ENCODE measurements at regions not wholly inside any gene's neighbourhood (a gene's known extent, or its start where the extent isn't known, plus 50 kb on each side); places are given as distances from the start of the nearest gene placed in this dataset.

DNA sequence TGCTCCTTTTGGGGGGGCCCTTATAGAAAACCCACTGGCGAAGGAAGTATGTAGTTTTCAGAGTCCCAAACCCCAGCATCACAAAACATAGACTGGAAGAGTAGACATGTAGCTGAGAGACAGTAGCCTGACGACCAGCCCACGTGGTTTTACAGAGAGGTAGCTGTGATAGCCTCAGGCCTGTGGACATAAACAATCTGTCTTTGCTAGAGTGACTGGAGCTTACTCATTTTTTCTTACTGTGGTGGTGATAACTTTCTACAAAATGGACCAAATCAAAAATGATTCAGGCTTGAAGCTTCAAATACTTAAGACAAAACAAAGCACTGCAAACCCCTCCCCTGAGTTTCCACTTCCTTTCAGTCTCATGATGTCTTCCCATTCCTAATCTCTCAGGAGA is 497.0 kb downstream of the RWDD3 start:
- TF ChIP-seq ZFX (IDR thresholded peaks at IDR 0.05; ENCODE audit: borderline replicate concordance) = no peak
- TF ChIP-seq, protein P1, sequence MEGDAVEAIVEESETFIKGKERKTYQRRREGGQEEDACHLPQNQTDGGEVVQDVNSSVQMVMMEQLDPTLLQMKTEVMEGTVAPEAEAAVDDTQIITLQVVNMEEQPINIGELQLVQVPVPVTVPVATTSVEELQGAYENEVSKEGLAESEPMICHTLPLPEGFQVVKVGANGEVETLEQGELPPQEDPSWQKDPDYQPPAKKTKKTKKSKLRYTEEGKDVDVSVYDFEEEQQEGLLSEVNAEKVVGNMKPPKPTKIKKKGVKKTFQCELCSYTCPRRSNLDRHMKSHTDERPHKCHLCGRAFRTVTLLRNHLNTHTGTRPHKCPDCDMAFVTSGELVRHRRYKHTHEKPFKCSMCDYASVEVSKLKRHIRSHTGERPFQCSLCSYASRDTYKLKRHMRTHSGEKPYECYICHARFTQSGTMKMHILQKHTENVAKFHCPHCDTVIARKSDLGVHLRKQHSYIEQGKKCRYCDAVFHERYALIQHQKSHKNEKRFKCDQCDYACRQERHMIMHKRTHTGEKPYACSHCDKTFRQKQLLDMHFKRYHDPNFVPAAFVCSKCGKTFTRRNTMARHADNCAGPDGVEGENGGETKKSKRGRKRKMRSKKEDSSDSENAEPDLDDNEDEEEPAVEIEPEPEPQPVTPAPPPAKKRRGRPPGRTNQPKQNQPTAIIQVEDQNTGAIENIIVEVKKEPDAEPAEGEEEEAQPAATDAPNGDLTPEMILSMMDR (IDR thresholded peaks at IDR 0.05) = no peak
- H3K27ac ChIP-seq = no peak overlapping the region

DNA sequence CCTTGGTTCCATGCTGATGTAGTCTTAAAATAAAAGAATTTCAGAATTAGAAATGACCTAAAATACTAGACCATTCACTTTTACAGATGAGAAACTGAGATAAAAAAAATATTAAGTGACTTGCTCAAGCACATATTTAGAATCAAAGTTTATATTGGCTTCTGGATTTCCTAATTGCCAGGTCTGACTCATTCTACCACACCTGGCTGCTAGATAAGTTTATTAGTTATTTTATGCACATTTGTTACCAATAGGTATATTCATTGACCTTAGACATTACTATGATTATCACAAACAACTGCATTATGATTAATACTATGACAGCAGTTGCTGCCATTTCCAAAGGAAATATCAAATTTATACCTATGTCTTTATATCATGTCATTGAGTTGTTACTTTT is 497.5 kb downstream of the RWDD3 start:
- H3K27ac ChIP-seq = no peak overlapping the region
- TF ChIP-seq, protein P1 (IDR thresholded peaks at IDR 0.05) = no peak
- TF ChIP-seq ZFX (IDR thresholded peaks at IDR 0.05; ENCODE audit: borderline replicate concordance) = no peak

DNA sequence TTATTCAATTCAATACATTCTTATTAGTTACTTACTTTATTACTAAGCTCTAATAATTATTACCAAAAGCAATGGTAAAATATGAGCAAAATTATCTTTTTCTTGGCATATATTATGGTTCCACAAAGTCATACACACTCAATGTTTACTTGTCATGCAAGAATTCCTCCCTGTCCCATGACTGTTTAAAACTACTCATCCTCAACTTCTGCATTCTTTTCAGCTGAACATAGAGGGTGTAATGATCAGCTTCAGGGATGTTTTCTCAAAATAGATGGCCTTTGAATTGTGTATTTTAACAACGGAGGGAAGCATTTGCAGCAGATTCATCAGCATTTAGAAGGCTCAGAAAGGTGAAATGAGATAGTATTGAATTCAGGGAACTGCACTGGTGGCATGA is 499.0 kb downstream of the RWDD3 start:
- no peak for TF ChIP-seq ZFX (IDR thresholded peaks at IDR 0.05; ENCODE audit: borderline replicate concordance)
- TF ChIP-seq, protein P1 (IDR thresholded peaks at IDR 0.05) = no peak
- no peak overlapping the region for H3K27ac ChIP-seq

DNA sequence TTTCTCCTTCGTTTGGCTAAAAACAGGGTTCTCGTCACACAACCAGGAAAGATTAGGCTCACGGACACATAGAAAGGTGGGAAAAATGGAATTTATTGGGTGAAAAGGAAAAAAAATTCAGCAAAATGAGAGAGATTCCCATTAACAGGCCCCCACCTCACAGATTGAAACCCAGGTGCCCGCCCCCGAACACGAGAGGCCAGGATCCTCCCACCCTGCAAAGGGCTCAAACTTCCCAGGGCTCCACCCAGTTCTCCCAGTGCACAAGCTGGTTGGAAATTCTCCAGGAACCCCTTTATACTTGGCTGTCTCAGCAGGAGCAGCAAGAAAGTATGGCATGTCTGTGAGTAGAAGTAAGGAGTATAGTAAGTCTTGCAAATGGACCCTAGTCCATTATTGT is 499.7 kb downstream of the RWDD3 start:
- no peak overlapping the region for H3K27ac ChIP-seq
- TF ChIP-seq ZFX (IDR thresholded peaks at IDR 0.05; ENCODE audit: borderline replicate concordance) = no peak
- TF ChIP-seq, protein P1 (IDR thresholded peaks at IDR 0.05) = no peak

DNA sequence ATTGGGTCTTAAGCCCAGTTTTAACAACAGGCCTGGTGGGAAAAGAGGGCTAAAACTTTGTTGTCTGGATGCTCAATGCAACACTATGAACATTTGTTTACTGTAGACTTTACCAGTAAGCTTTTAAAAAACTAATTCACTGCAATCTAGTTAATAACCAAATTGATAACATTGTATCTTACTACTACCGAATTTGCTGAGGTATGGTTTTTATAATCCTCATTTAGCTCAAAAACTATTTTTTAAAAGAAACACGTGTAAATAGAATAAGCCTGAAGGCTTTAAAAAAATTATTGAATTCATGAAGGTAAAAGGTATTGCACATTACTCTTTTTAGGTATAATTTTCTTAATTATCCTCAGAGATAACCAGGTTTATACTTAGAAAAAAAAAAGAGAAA is 500.6 kb downstream of the RWDD3 start:
- no peak overlapping the region for H3K27ac ChIP-seq
- TF ChIP-seq ZFX (IDR thresholded peaks at IDR 0.05; ENCODE audit: borderline replicate concordance) = no peak
- TF ChIP-seq, protein P1 (IDR thresholded peaks at IDR 0.05) = no peak

DNA sequence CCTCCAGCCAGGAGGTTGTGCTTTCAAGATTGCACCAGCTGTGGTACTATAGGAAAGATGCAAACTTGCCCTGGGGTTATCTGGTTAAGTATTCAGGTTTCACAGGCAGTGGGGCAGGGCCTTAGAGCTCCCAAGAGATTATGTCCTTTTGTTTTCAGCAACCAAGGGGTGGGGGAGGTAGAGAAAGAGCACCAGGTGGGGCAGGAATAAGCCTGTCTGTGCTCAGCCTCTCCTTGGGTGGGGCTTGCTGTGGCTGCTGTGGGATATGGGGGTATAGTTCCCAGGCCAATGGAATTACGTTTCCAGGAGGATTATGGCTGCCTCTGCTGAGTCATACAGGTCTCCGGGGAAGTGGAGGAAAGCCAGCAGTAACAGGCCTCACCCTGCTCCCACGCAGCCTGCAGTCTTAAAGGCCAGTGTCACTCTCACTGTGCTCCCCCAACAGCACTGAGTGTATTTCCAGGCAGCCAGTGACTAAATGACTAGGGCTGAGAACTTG is 508.6 kb downstream of the RWDD3 start:
- no peak for TF ChIP-seq ZFX (IDR thresholded peaks at IDR 0.05; ENCODE audit: borderline replicate concordance)
- TF ChIP-seq, protein P1 (IDR thresholded peaks at IDR 0.05) = no peak
- H3K27ac ChIP-seq = no peak overlapping the region

DNA sequence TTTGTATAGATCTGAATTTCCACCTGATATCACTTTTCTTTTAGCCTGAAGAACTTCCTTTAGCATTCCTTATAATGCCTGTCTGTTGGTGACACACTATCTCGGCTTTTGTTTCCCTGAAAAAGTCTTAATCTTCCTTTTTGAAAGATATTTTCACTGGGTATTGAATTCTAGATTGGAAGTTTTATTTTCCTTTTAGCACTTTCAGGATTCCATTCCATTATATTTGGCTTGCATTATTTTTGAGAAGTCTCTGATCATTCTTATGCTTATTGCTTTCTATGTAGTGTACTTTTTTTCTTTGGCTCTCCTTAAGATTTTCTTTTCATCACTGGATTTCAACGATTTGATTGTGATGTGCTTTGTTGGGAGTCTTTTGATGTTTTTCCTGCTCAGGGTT is 510.7 kb downstream of the RWDD3 start:
- no peak for TF ChIP-seq ZFX (IDR thresholded peaks at IDR 0.05; ENCODE audit: borderline replicate concordance)
- TF ChIP-seq, protein P1 (IDR thresholded peaks at IDR 0.05) = no peak
- no peak overlapping the region for H3K27ac ChIP-seq
